SK-N-SH (cell line): ENCODE measurements at regions not wholly inside any gene's neighbourhood (a gene's known extent, or its start where the extent isn't known, plus 50 kb on each side); places are given as distances from the start of the nearest gene placed in this dataset.

ENCODE experiments used
- CTCF ChIA-PET: fragments of 300-600, 350-600 bp; formaldehyde crosslinking; extraction: SDS; loops from one replicate; lab custom pipeline; 2021; lab: Yijun Ruan, JAX
- POLR2A ChIA-PET: fragments of 350-600 bp; sonication (Branson Sonifier 250); formaldehyde crosslinking; extraction: SDS; loops from one replicate; lab custom pipeline; 2020; ENCODE audit warnings: antibody characterized with exemption, inconsistent platforms; lab: Yijun Ruan, JAX
- DNase-seq: peaks from one replicate; pipeline ENCODE4 v3.0.0; 2012
- H2AFZ ChIP-seq: fragments of 200-600 bp; sonication (generic); 2 replicates; pipeline ENCODE4 v1.8.1; 2016; ENCODE audit warnings: antibody characterized with exemption, mild to moderate bottlenecking, low read depth
- H3F3A ChIP-seq: fragments of 200-600 bp; sonication (generic); replicated peaks from 2 replicates; pipeline ENCODE3; 2016; ENCODE audit warnings: antibody characterized with exemption, mild to moderate bottlenecking; ENCODE audit not compliant: insufficient read depth
- H3K27ac ChIP-seq, 2 experiments: fragments of 200-500 bp in 1 of 2; fragments of 200-600 bp in 1 of 2; sonication (Bioruptor generic) in 1 of 2; sonication (generic), shearing (Covaris generic) in 1 of 2; 2 replicates each; pipeline versions ENCODE4 v1.5.1 to v1.6.1; 2014 to 2016; ENCODE audit warnings: low read depth in 2 of 2, inconsistent platforms in 1 of 2, low read length in 1 of 2, mild to moderate bottlenecking in 1 of 2, mixed read lengths in 1 of 2
- H3K27me3 ChIP-seq: fragments of 200-600 bp; sonication (generic), shearing (Covaris generic); 2 replicates; pipeline ENCODE4 v1.6.1; 2016; ENCODE audit warnings: mixed run types; ENCODE audit not compliant: insufficient read depth
- H3K36me3 ChIP-seq, 2 experiments: fragments of 200-500 bp in 1 of 2; fragments of 200-600 bp in 1 of 2; sonication (Bioruptor generic) in 1 of 2; sonication (generic) in 1 of 2; replicated peaks in 1 of 2; 2 replicates each; pipeline versions ENCODE3 to v1.5.1; 2014 to 2016; ENCODE audit warnings: low read length in 1 of 2, mild to moderate bottlenecking in 1 of 2; ENCODE audit not compliant: insufficient read depth in 2 of 2, control insufficient read depth in 1 of 2
- H3K4me1 ChIP-seq, 2 experiments: fragments of 200-500 bp in 1 of 2; fragments of 200-600 bp in 1 of 2; sonication (Bioruptor generic) in 1 of 2; sonication (generic), shearing (Covaris generic) in 1 of 2; 2 replicates each; pipeline versions ENCODE4 v1.5.1 to v1.6.1; 2014 to 2016; ENCODE audit warnings: low read depth in 1 of 2, low read length in 1 of 2, mixed run types in 1 of 2; ENCODE audit not compliant: insufficient read depth in 2 of 2, control insufficient read depth in 1 of 2
- H3K4me2 ChIP-seq: fragments of 200-600 bp; sonication (generic), shearing (Covaris generic); 2 replicates; pipeline ENCODE4 v1.6.1; 2017; ENCODE audit warnings: mixed run types
- H3K4me3 ChIP-seq, 2 experiments: fragments of 200-500 bp in 1 of 2; fragments of 200-600 bp in 1 of 2; sonication (Bioruptor generic) in 1 of 2; sonication (generic), shearing (Covaris generic) in 1 of 2; 2 replicates each; pipeline versions ENCODE4 v1.5.1 to v1.8.1; 2014 to 2016; ENCODE audit warnings: low read depth in 2 of 2, inconsistent platforms in 1 of 2, low read length in 1 of 2, mild to moderate bottlenecking in 1 of 2, mixed read lengths in 1 of 2, moderate library complexity in 1 of 2
- H3K79me2 ChIP-seq: fragments of 200-600 bp; sonication (generic); 2 replicates; pipeline ENCODE4 v1.8.1; 2017; ENCODE audit warnings: mild to moderate bottlenecking; ENCODE audit not compliant: insufficient read depth
- H3K9ac ChIP-seq: fragments of 200-600 bp; sonication (generic); 2 replicates; pipeline ENCODE4 v1.6.1; 2017; ENCODE audit warnings: mixed run types
- H3K9me2 ChIP-seq: fragments of 200-600 bp; sonication (generic); 2 replicates; pipeline ENCODE4 v1.6.1; 2017; ENCODE audit warnings: mixed run types
- H3K9me3 ChIP-seq: fragments of 200-600 bp; sonication (generic); 2 replicates; pipeline ENCODE4 v1.6.1; 2017; ENCODE audit warnings: mixed run types, mild to moderate bottlenecking, moderate library complexity
- H4K20me1 ChIP-seq: fragments of 200-600 bp; sonication (generic); 2 replicates; pipeline ENCODE4 v1.6.1; 2017; ENCODE audit warnings: mild to moderate bottlenecking, mixed run types; ENCODE audit not compliant: insufficient read depth
- ELF1 ChIP-seq: IDR thresholded peaks from 2 replicates; pipeline ENCODE4 v1.4.0; 2012
- EZH2phosphoT487 ChIP-seq: fragments of 200-600 bp; sonication (generic); IDR thresholded peaks from 2 replicates; pipeline ENCODE4 v1.6.1; 2017; ENCODE audit warnings: low read depth, mixed run types, mild to moderate bottlenecking, antibody characterized with exemption, moderate library complexity, borderline replicate concordance
- FOSL2 ChIP-seq: IDR thresholded peaks from 2 replicates; pipeline ENCODE4 v1.4.0; 2012; ENCODE audit warnings: low read depth, mild to moderate bottlenecking, moderate library complexity, borderline replicate concordance
- FOXJ3 ChIP-seq: sonication (generic); formaldehyde crosslinking; IDR thresholded peaks from 2 replicates; pipeline ENCODE4 v1.5.1; 2020; ENCODE audit warnings: mild to moderate bottlenecking, missing genetic modification reagents
- JUND ChIP-seq: IDR thresholded peaks from 2 replicates; pipeline ENCODE4 v1.4.0; 2012
- MEF2A ChIP-seq: IDR thresholded peaks from 2 replicates; pipeline ENCODE4 v1.4.0; 2012; ENCODE audit warnings: low read depth, borderline replicate concordance
- MXI1 ChIP-seq: IDR thresholded peaks from 2 replicates; pipeline ENCODE4 v1.6.1; 2012; ENCODE audit warnings: mild to moderate bottlenecking, low read depth, low read length, improper control_type of control experiment
- NFIC ChIP-seq: IDR thresholded peaks from 2 replicates; pipeline ENCODE4 v1.4.0; 2012; ENCODE audit warnings: borderline replicate concordance
- RCOR1 ChIP-seq: fragments of 150-350 bp; IDR thresholded peaks from 2 replicates; pipeline ENCODE4 v1.6.1; 2017; ENCODE audit warnings: antibody characterized with exemption, low read length
- YY1 ChIP-seq: IDR thresholded peaks from 2 replicates; pipeline ENCODE4 v1.4.0; 2012; ENCODE audit warnings: low read depth, mild to moderate bottlenecking
- WGBS: methylation state at CpG from one replicate; pipeline ENCODE4 v1.1.6; 2017; ENCODE audit warnings: low lambda C conversion rate; 5-methylcytosine and 5-hydroxymethylcytosine counted together
- TF ChIP-seq, protein P1 (sequence below): IDR thresholded peaks from 2 replicates; pipeline ENCODE4 v1.4.0; 2012; ENCODE audit warnings: low read depth, borderline replicate concordance
- TF ChIP-seq, protein P2 (sequence below): fragments of 200-600 bp; sonication (generic); IDR thresholded peaks from 2 replicates; pipeline ENCODE4 v1.6.1; 2017; ENCODE audit warnings: antibody characterized with exemption, mild to moderate bottlenecking, moderate library complexity
- TF ChIP-seq, protein P3 (sequence below): fragments of 150-350 bp; IDR thresholded peaks from 2 replicates; pipeline ENCODE4 v1.6.1; 2016; ENCODE audit warnings: mild to moderate bottlenecking, low read depth, low read length
- TF ChIP-seq, protein P4 (sequence below): fragments of 150-350 bp; IDR thresholded peaks from 2 replicates; pipeline ENCODE4 v1.6.1; 2017; ENCODE audit warnings: antibody characterized with exemption, low read length, low read depth, borderline replicate concordance

DNA sequence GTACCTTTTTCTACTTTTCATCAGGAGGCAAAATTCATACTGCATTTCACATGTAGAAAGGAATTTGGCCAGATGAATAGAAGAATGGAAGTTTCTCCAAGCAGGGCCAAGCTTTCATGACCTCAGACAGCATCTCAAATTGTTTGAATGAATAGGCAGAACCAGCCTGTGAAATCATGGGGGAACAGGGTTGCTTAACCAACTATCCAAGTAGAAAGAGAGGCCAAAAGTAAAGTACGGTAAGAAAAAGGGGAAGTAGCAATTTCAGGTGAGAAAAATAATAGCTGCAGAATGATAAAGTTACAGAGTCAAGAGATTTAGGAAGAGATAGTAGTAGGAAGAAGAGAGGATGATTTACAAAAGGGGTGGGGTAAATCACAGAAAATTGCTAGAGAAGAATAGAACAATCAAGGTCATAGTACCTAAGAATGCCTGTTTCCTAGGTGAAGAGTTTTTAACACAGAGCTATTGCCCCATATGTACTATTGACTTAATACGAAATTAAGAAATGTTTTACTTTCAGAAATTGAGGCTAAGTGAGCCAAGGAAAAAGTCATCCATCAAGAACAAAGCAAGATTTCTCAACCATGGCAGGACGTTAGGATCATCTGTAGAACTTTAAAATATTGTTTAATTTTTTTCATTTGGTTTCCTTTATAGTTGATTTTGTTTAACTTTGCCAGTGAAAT is 177.1 kb upstream of the TET2 start:
- H2AFZ ChIP-seq: no peak overlapping the region
- H3K9me2 ChIP-seq: no peaks in the 10 kb centered on the region
- ChIA-PET POLR2A (interaction anchor here (0.6 kb wide), 1 partner anchor 22 kb away, joined by 5 read pairs; no protein-coding TSS in a partner anchor), CTCF (no interaction called here)
- no peak overlapping the region for H3K9ac ChIP-seq
- no peaks in the 10 kb centered on the region for H3K27me3 ChIP-seq
- no peaks in the 10 kb centered on the region for H3K79me2 ChIP-seq
- H4K20me1 ChIP-seq: no peaks in the 10 kb centered on the region
- no peaks in the 10 kb centered on the region for H3K9me3 ChIP-seq
- TF ChIP-seq, protein P1, sequence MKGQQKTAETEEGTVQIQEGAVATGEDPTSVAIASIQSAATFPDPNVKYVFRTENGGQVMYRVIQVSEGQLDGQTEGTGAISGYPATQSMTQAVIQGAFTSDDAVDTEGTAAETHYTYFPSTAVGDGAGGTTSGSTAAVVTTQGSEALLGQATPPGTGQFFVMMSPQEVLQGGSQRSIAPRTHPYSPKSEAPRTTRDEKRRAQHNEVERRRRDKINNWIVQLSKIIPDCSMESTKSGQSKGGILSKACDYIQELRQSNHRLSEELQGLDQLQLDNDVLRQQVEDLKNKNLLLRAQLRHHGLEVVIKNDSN: no peak
- TF ChIP-seq NFIC: no peak
- WGBS: 40% methylated on average over 3 of the region's 3 CpGs
- H3K27ac ChIP-seq: no peak overlapping the region
- H3K36me3 ChIP-seq: no peaks in the 10 kb centered on the region
- H3F3A ChIP-seq: no peaks in the 10 kb centered on the region
- no peak overlapping the region for H3K4me3 ChIP-seq
- H3K4me2 ChIP-seq: no peak overlapping the region
- DNase-seq: no peak
- H3K4me1 ChIP-seq: no peaks in the 10 kb centered on the region

DNA sequence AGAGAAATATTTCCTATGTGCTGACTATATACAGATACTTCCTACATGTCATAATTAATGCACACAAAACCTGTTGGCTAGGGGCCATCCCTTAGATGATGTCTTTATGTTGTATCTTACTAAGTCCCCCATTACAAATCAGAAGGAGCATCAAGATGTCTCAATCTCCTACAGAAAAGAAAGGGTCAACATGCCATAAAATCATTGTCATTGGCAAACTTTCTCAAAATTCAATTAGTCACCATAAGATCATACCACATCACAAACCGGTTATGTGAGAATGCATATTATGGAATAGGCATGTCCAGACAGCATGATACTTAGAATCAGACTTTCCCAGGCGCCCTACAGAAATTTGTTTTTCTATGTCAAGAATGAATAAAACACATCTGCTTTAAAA is 175.2 kb upstream of the TET2 start:
- Histone ChIP-seq H3K4me2 (no peak overlapping the region), H2AFZ (no peak overlapping the region), H3K79me2 (no peaks in the 10 kb centered on the region), H3K9me2 (no peaks in the 10 kb centered on the region), H3K4me3 (no peak overlapping the region), H3K27me3 (no peaks in the 10 kb centered on the region), H3K4me1 (no peaks in the 10 kb centered on the region), H3K27ac (no peak overlapping the region), H4K20me1 (no peaks in the 10 kb centered on the region), H3F3A (no peaks in the 10 kb centered on the region), H3K9me3 (no peaks in the 10 kb centered on the region), H3K9ac (no peak overlapping the region), H3K36me3 (no peaks in the 10 kb centered on the region)
- TF ChIP-seq EZH2phosphoT487 (no peak), JUND (no peak), MEF2A (no peak), YY1 (no peak), RCOR1 (no peak)
- TF ChIP-seq, protein P2, sequence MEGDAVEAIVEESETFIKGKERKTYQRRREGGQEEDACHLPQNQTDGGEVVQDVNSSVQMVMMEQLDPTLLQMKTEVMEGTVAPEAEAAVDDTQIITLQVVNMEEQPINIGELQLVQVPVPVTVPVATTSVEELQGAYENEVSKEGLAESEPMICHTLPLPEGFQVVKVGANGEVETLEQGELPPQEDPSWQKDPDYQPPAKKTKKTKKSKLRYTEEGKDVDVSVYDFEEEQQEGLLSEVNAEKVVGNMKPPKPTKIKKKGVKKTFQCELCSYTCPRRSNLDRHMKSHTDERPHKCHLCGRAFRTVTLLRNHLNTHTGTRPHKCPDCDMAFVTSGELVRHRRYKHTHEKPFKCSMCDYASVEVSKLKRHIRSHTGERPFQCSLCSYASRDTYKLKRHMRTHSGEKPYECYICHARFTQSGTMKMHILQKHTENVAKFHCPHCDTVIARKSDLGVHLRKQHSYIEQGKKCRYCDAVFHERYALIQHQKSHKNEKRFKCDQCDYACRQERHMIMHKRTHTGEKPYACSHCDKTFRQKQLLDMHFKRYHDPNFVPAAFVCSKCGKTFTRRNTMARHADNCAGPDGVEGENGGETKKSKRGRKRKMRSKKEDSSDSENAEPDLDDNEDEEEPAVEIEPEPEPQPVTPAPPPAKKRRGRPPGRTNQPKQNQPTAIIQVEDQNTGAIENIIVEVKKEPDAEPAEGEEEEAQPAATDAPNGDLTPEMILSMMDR: no peak
- ChIA-PET CTCF (no interaction called here), POLR2A (no interaction called here)
- no peak for DNase-seq
- WGBS: 58% methylated on average over 2 of the region's 2 CpGs

DNA sequence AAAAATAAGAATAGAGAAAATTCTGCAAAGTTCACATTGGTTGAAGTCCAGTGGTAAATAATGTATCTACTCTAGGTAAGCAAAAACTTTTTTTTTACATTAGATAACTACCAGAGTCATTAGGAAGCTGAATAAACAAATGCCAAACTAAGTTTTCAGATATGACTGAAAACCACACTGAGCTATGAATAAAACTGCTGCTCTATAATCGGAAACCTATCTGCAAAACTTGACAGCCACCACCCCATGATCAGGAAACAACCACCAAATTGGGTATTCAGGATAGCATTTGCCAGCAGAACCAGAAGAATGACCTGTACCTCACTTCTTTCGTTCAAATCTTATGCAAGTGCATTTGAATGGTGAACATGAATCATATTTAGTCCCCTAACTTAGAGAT is 173.0 kb upstream of the TET2 start:
- H4K20me1 ChIP-seq: no peaks in the 10 kb centered on the region
- H3K9me3 ChIP-seq: no peaks in the 10 kb centered on the region
- ChIA-PET POLR2A (no interaction called here), CTCF (no interaction called here)
- H3K9me2 ChIP-seq: no peaks in the 10 kb centered on the region
- no peak for DNase-seq
- whole genome bisulfite sequencing: 13% methylated on average over 2 of the region's 2 CpGs
- H2AFZ ChIP-seq: no peak overlapping the region
- no peaks in the 10 kb centered on the region for H3F3A ChIP-seq
- no peak overlapping the region for H3K9ac ChIP-seq
- no peaks in the 10 kb centered on the region for H3K4me1 ChIP-seq
- H3K27ac ChIP-seq: no peak overlapping the region
- no peak overlapping the region for H3K4me3 ChIP-seq
- H3K79me2 ChIP-seq: no peaks in the 10 kb centered on the region
- H3K27me3 ChIP-seq: no peaks in the 10 kb centered on the region
- no peak overlapping the region for H3K4me2 ChIP-seq
- no peaks in the 10 kb centered on the region for H3K36me3 ChIP-seq
- TF ChIP-seq FOSL2 (no peak), NFIC (no peak), ELF1 (no peak), MXI1 (no peak), FOXJ3 (CRISPR knock-in tag) (no peak), EZH2phosphoT487 (no peak)
- TF ChIP-seq, protein P3, sequence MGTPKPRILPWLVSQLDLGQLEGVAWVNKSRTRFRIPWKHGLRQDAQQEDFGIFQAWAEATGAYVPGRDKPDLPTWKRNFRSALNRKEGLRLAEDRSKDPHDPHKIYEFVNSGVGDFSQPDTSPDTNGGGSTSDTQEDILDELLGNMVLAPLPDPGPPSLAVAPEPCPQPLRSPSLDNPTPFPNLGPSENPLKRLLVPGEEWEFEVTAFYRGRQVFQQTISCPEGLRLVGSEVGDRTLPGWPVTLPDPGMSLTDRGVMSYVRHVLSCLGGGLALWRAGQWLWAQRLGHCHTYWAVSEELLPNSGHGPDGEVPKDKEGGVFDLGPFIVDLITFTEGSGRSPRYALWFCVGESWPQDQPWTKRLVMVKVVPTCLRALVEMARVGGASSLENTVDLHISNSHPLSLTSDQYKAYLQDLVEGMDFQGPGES: no peak
- TF ChIP-seq, protein P2: no peak
- TF ChIP-seq, protein P4, sequence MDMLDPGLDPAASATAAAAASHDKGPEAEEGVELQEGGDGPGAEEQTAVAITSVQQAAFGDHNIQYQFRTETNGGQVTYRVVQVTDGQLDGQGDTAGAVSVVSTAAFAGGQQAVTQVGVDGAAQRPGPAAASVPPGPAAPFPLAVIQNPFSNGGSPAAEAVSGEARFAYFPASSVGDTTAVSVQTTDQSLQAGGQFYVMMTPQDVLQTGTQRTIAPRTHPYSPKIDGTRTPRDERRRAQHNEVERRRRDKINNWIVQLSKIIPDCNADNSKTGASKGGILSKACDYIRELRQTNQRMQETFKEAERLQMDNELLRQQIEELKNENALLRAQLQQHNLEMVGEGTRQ: no peak
